ENCODE measurements at regions not wholly inside any gene's neighbourhood (a gene's known extent, or its start where the extent isn't known, plus 50 kb on each side); places are given as distances from the start of the nearest gene placed in this dataset.

- Histone ChIP-seq H3K27me3 (ENCODE audit: control insufficient read depth, insufficient read depth, low read length) (no peaks in the 10 kb centered on the region), H3K36me3 (ENCODE audit: control insufficient read depth, insufficient read depth, low read length) (no peaks in the 10 kb centered on the region), H3K4me3 (ENCODE audit: low read length) (no peak overlapping the region), H3K9me3 (ENCODE audit: control insufficient read depth, insufficient read depth, low read length) (no peaks in the 10 kb centered on the region), H3K27ac (ENCODE audit: low read length) (no peak overlapping the region), H3K4me1 (ENCODE audit: control insufficient read depth, insufficient read depth, low read length) (peaks cover 2% of the 10 kb centered on the region; the same call in 1 of the 2 replicates)
- DNase-seq (ENCODE audit: low read depth, low spot score): no peak
- WGBS (ENCODE audit: insufficient coverage, insufficient read length): no CpG with 5 or more reads among the region's 3 CpGs
Observed at GRCh38 chr13:105030851-105031250, 1504.6 kb downstream of the EFNB2 start.

- Histone ChIP-seq H3K4me3 (ENCODE audit: low read length) (no peak overlapping the region), H3K27me3 (ENCODE audit: control insufficient read depth, insufficient read depth, low read length) (no peaks in the 10 kb centered on the region), H3K4me1 (ENCODE audit: control insufficient read depth, insufficient read depth, low read length) (no peaks in the 10 kb centered on the region), H3K27ac (ENCODE audit: low read length) (no peak overlapping the region), H3K36me3 (ENCODE audit: control insufficient read depth, insufficient read depth, low read length) (no peaks in the 10 kb centered on the region), H3K9me3 (ENCODE audit: control insufficient read depth, insufficient read depth, low read length) (no peaks in the 10 kb centered on the region)
- DNase-seq (ENCODE audit: low read depth, low spot score): no peak
- 100% methylated on average over 4 of the region's 8 CpGs for WGBS (ENCODE audit: insufficient coverage, insufficient read length)
Observed at GRCh38 chr13:105019073-105019472, 1516.4 kb downstream of the EFNB2 start.

GRCh38 chr13:105016266-105016665, 1519.2 kb downstream of the EFNB2 start:
- Histone ChIP-seq H3K9me3 (ENCODE audit: control insufficient read depth, insufficient read depth, low read length) (no peaks in the 10 kb centered on the region), H3K4me3 (ENCODE audit: low read length) (no peak overlapping the region), H3K27ac (ENCODE audit: low read length) (no peak overlapping the region), H3K4me1 (ENCODE audit: control insufficient read depth, insufficient read depth, low read length) (no peaks in the 10 kb centered on the region), H3K27me3 (ENCODE audit: control insufficient read depth, insufficient read depth, low read length) (no peaks in the 10 kb centered on the region), H3K36me3 (ENCODE audit: control insufficient read depth, insufficient read depth, low read length) (no peaks in the 10 kb centered on the region)
- no CpG with 5 or more reads among the region's 4 CpGs for whole genome bisulfite sequencing (ENCODE audit: insufficient coverage, insufficient read length)
- no peak for DNase-seq (ENCODE audit: low read depth, low spot score)

GRCh38 chr13:105008604-105009003, 1526.9 kb downstream of the EFNB2 start:
- Histone ChIP-seq H3K27me3 (ENCODE audit: control insufficient read depth, insufficient read depth, low read length) (no peaks in the 10 kb centered on the region), H3K27ac (ENCODE audit: low read length) (no peak overlapping the region), H3K4me3 (ENCODE audit: low read length) (no peak overlapping the region), H3K36me3 (ENCODE audit: control insufficient read depth, insufficient read depth, low read length) (no peaks in the 10 kb centered on the region), H3K9me3 (ENCODE audit: control insufficient read depth, insufficient read depth, low read length) (no peaks in the 10 kb centered on the region), H3K4me1 (ENCODE audit: control insufficient read depth, insufficient read depth, low read length) (no peaks in the 10 kb centered on the region)
- no peak for DNase-seq (ENCODE audit: low read depth, low spot score)
- WGBS (ENCODE audit: insufficient coverage, insufficient read length): no CpG with 5 or more reads among the region's 5 CpGs

- Histone ChIP-seq H3K9me3 (ENCODE audit: control insufficient read depth, insufficient read depth, low read length) (no peaks in the 10 kb centered on the region), H3K4me1 (ENCODE audit: control insufficient read depth, insufficient read depth, low read length) (no peaks in the 10 kb centered on the region), H3K27ac (ENCODE audit: low read length) (no peak overlapping the region), H3K36me3 (ENCODE audit: control insufficient read depth, insufficient read depth, low read length) (no peaks in the 10 kb centered on the region), H3K4me3 (ENCODE audit: low read length) (no peak overlapping the region), H3K27me3 (ENCODE audit: control insufficient read depth, insufficient read depth, low read length) (no peaks in the 10 kb centered on the region)
- WGBS (ENCODE audit: insufficient coverage, insufficient read length): no CpG with 5 or more reads among the region's 6 CpGs
- DNase-seq (ENCODE audit: low read depth, low spot score): no peak
Observed at GRCh38 chr13:105007166-105007808, 1528.2 kb downstream of the EFNB2 start.

GRCh38 chr13:104996022-104996421, 1539.4 kb downstream of the EFNB2 start:
- WGBS (ENCODE audit: insufficient coverage, insufficient read length): no CpG with 5 or more reads among the region's 3 CpGs
- Histone ChIP-seq H3K27ac (ENCODE audit: low read length) (no peak overlapping the region), H3K9me3 (ENCODE audit: control insufficient read depth, insufficient read depth, low read length) (no peaks in the 10 kb centered on the region), H3K27me3 (ENCODE audit: control insufficient read depth, insufficient read depth, low read length) (no peaks in the 10 kb centered on the region), H3K36me3 (ENCODE audit: control insufficient read depth, insufficient read depth, low read length) (no peaks in the 10 kb centered on the region), H3K4me3 (ENCODE audit: low read length) (no peak overlapping the region), H3K4me1 (ENCODE audit: control insufficient read depth, insufficient read depth, low read length) (no peaks in the 10 kb centered on the region)
- DNase-seq (ENCODE audit: low read depth, low spot score): no peak

GRCh38 chr13:104993708-104994107, 1541.8 kb downstream of the EFNB2 start:
- Histone ChIP-seq H3K4me1 (ENCODE audit: control insufficient read depth, insufficient read depth, low read length) (no peaks in the 10 kb centered on the region), H3K27me3 (ENCODE audit: control insufficient read depth, insufficient read depth, low read length) (no peaks in the 10 kb centered on the region)
- WGBS (ENCODE audit: insufficient coverage, insufficient read length): no CpG with 5 or more reads among the region's 3 CpGs

GRCh38 chr13:104987621-104988020, 1547.8 kb downstream of the EFNB2 start:
- no peak for DNase-seq (ENCODE audit: low read depth, low spot score)
- H3K27me3 ChIP-seq (ENCODE audit: control insufficient read depth, insufficient read depth, low read length): no peaks in the 10 kb centered on the region
- no peaks in the 10 kb centered on the region for H3K9me3 ChIP-seq (ENCODE audit: control insufficient read depth, insufficient read depth, low read length)
- no peak overlapping the region for H3K4me3 ChIP-seq (ENCODE audit: low read length)
- H3K36me3 ChIP-seq (ENCODE audit: control insufficient read depth, insufficient read depth, low read length): no peaks in the 10 kb centered on the region
- H3K27ac ChIP-seq (ENCODE audit: low read length): no peak overlapping the region
- no peaks in the 10 kb centered on the region for H3K4me1 ChIP-seq (ENCODE audit: control insufficient read depth, insufficient read depth, low read length)
- no CpG with 5 or more reads among the region's 5 CpGs for WGBS (ENCODE audit: insufficient coverage, insufficient read length)

More at GRCh38 chr13:104993708-104994107, 1541.8 kb downstream of the EFNB2 start:
- DNase-seq (ENCODE audit: low read depth, low spot score): no peak
- no peak overlapping the region for H3K27ac ChIP-seq (ENCODE audit: low read length)
- no peak overlapping the region for H3K4me3 ChIP-seq (ENCODE audit: low read length)
- H3K9me3 ChIP-seq (ENCODE audit: control insufficient read depth, insufficient read depth, low read length): no peaks in the 10 kb centered on the region
- H3K36me3 ChIP-seq (ENCODE audit: control insufficient read depth, insufficient read depth, low read length): no peaks in the 10 kb centered on the region

- no peak for DNase-seq (ENCODE audit: low read depth, low spot score)
Observed at GRCh38 chr13:104984296-104984818, 1551.1 kb downstream of the EFNB2 start.

GRCh38 chr13:104983601-104984000, 1551.9 kb downstream of the EFNB2 start:
- Histone ChIP-seq H3K9me3 (ENCODE audit: control insufficient read depth, insufficient read depth, low read length) (no peaks in the 10 kb centered on the region), H3K36me3 (ENCODE audit: control insufficient read depth, insufficient read depth, low read length) (no peaks in the 10 kb centered on the region), H3K27ac (ENCODE audit: low read length) (no peak overlapping the region), H3K4me3 (ENCODE audit: low read length) (no peak overlapping the region), H3K27me3 (ENCODE audit: control insufficient read depth, insufficient read depth, low read length) (no peaks in the 10 kb centered on the region), H3K4me1 (ENCODE audit: control insufficient read depth, insufficient read depth, low read length) (no peaks in the 10 kb centered on the region)
- no peak for DNase-seq (ENCODE audit: low read depth, low spot score)
- no CpG with 5 or more reads among the region's 1 CpG for whole genome bisulfite sequencing (ENCODE audit: insufficient coverage, insufficient read length)

More at GRCh38 chr13:104984296-104984818, 1551.1 kb downstream of the EFNB2 start:
- Histone ChIP-seq H3K4me1 (ENCODE audit: control insufficient read depth, insufficient read depth, low read length) (no peaks in the 10 kb centered on the region), H3K9me3 (ENCODE audit: control insufficient read depth, insufficient read depth, low read length) (no peaks in the 10 kb centered on the region), H3K27me3 (ENCODE audit: control insufficient read depth, insufficient read depth, low read length) (no peaks in the 10 kb centered on the region), H3K27ac (ENCODE audit: low read length) (no peak overlapping the region), H3K36me3 (ENCODE audit: control insufficient read depth, insufficient read depth, low read length) (no peaks in the 10 kb centered on the region), H3K4me3 (ENCODE audit: low read length) (no peak overlapping the region)
- no CpG with 5 or more reads among the region's 2 CpGs for WGBS (ENCODE audit: insufficient coverage, insufficient read length)

GRCh38 chr13:104980586-104980985, 1554.9 kb downstream of the EFNB2 start:
- Histone ChIP-seq H3K27ac (ENCODE audit: low read length) (no peak overlapping the region), H3K27me3 (ENCODE audit: control insufficient read depth, insufficient read depth, low read length) (no peaks in the 10 kb centered on the region), H3K4me1 (ENCODE audit: control insufficient read depth, insufficient read depth, low read length) (no peaks in the 10 kb centered on the region), H3K4me3 (ENCODE audit: low read length) (no peak overlapping the region), H3K9me3 (ENCODE audit: control insufficient read depth, insufficient read depth, low read length) (no peaks in the 10 kb centered on the region), H3K36me3 (ENCODE audit: control insufficient read depth, insufficient read depth, low read length) (no peaks in the 10 kb centered on the region)
- no CpG with 5 or more reads among the region's 2 CpGs for WGBS (ENCODE audit: insufficient coverage, insufficient read length)
- DNase-seq (ENCODE audit: low read depth, low spot score): no peak

Data from iPS DF 6.9 (cell line).